ENCODE measurements at regions not wholly inside any gene's neighbourhood (a gene's known extent, or its start where the extent isn't known, plus 50 kb on each side); places are given as distances from the start of the nearest gene placed in this dataset.

GRCh38 chr5:86983208-86983607 is 284.5 kb upstream of the RASA1 start:
- Histone ChIP-seq H3K27me3 (ENCODE audit: low read depth) (no peaks in the 10 kb centered on the region; the same call in 1 of the 2 replicates), H3K4me1 (no peaks in the 10 kb centered on the region)

GRCh38 chr5:86986837-86987236 is 280.8 kb upstream of the RASA1 start:
- Histone ChIP-seq H3K9me3 (no peaks in the 10 kb centered on the region), H3K36me3 (replicated peaks) (no peaks in the 10 kb centered on the region), H3K27me3 (ENCODE audit: low read depth) (no peaks in the 10 kb centered on the region; the same call in 1 of the 2 replicates), H3K4me3 (no peak overlapping the region), H3K4me1 (no peaks in the 10 kb centered on the region)
- in situ Hi-C loops (cut with MboI; ENCODE audit: low sequenced_read_pairs): no loop called here
- no peak for DNase-seq (ENCODE audit: low spot score in 2 of 2)

More at GRCh38 chr5:86983208-86983607, 284.5 kb upstream of the RASA1 start:
- H3K9me3 ChIP-seq: no peaks in the 10 kb centered on the region
- no peaks in the 10 kb centered on the region for H3K36me3 ChIP-seq (replicated peaks)
- no peak overlapping the region for H3K4me3 ChIP-seq
- in situ Hi-C loops (cut with MboI; ENCODE audit: low sequenced_read_pairs): no loop called here
- DNase-seq (ENCODE audit: low spot score in 2 of 2): no peak

GRCh38 chr5:86997516-86997915 is 270.2 kb upstream of the RASA1 start:
- Histone ChIP-seq H3K36me3 (replicated peaks) (no peaks in the 10 kb centered on the region), H3K27me3 (ENCODE audit: low read depth) (no peaks in the 10 kb centered on the region), H3K4me1 (no peaks in the 10 kb centered on the region), H3K4me3 (no peak overlapping the region), H3K9me3 (no peaks in the 10 kb centered on the region)
- in situ Hi-C loops (cut with MboI; ENCODE audit: low sequenced_read_pairs): no loop called here
- no peak for DNase-seq (ENCODE audit: low spot score in 2 of 2)

- no peaks in the 10 kb centered on the region for H3K27me3 ChIP-seq (ENCODE audit: low read depth)
- in situ Hi-C loops (cut with MboI; ENCODE audit: low sequenced_read_pairs): no loop called here
These were observed 267.7 kb upstream of the RASA1 start for GRCh38 chr5:86999951-87000350.

GRCh38 chr5:87002485-87002884 is 265.2 kb upstream of the RASA1 start:
- no peaks in the 10 kb centered on the region for H3K27me3 ChIP-seq (ENCODE audit: low read depth)
- in situ Hi-C loops (cut with MboI; ENCODE audit: low sequenced_read_pairs): no loop called here
- no peaks in the 10 kb centered on the region for H3K4me1 ChIP-seq
- no peaks in the 10 kb centered on the region for H3K9me3 ChIP-seq
- H3K36me3 ChIP-seq (replicated peaks): no peaks in the 10 kb centered on the region
- DNase-seq (ENCODE audit: low spot score in 2 of 2): no peak
- H3K4me3 ChIP-seq: no peak overlapping the region

More at GRCh38 chr5:86999951-87000350, 267.7 kb upstream of the RASA1 start:
- no peaks in the 10 kb centered on the region for H3K4me1 ChIP-seq
- H3K4me3 ChIP-seq: no peak overlapping the region
- no peak for DNase-seq (ENCODE audit: low spot score in 2 of 2)
- no peaks in the 10 kb centered on the region for H3K36me3 ChIP-seq (replicated peaks)
- no peaks in the 10 kb centered on the region for H3K9me3 ChIP-seq

GRCh38 chr5:87004101-87004500 is 263.6 kb upstream of the RASA1 start:
- Histone ChIP-seq H3K4me1 (no peaks in the 10 kb centered on the region), H3K9me3 (no peaks in the 10 kb centered on the region), H3K4me3 (no peak overlapping the region), H3K27me3 (ENCODE audit: low read depth) (no peaks in the 10 kb centered on the region), H3K36me3 (replicated peaks) (no peaks in the 10 kb centered on the region)
- in situ Hi-C loops (cut with MboI; ENCODE audit: low sequenced_read_pairs): no loop called here
- DNase-seq (ENCODE audit: low spot score in 2 of 2): no peak

- Histone ChIP-seq H3K4me1 (no peaks in the 10 kb centered on the region), H3K27me3 (ENCODE audit: low read depth) (no peaks in the 10 kb centered on the region; the same call in 1 of the 2 replicates), H3K4me3 (no peak overlapping the region), H3K36me3 (replicated peaks) (no peaks in the 10 kb centered on the region), H3K9me3 (no peaks in the 10 kb centered on the region)
- in situ Hi-C loops (cut with MboI; ENCODE audit: low sequenced_read_pairs): no loop called here
- no peak for DNase-seq (ENCODE audit: low spot score in 2 of 2)
These were observed 259.9 kb upstream of the RASA1 start for GRCh38 chr5:87007737-87008136.

GRCh38 chr5:87008751-87009560 is 258.7 kb upstream of the RASA1 start:
- H3K36me3 ChIP-seq (replicated peaks): no peaks in the 10 kb centered on the region
- H3K9me3 ChIP-seq: no peaks in the 10 kb centered on the region
- no peaks in the 10 kb centered on the region; the same call in 1 of the 2 replicates for H3K27me3 ChIP-seq (ENCODE audit: low read depth)
- H3K4me3 ChIP-seq: no peak overlapping the region
- in situ Hi-C loops (cut with MboI; ENCODE audit: low sequenced_read_pairs): no loop called here
- DNase-seq (ENCODE audit: low spot score in 2 of 2): no peak
- H3K4me1 ChIP-seq: no peaks in the 10 kb centered on the region

GRCh38 chr5:87010736-87011135 is 256.9 kb upstream of the RASA1 start:
- Histone ChIP-seq H3K4me3 (no peak overlapping the region), H3K4me1 (no peaks in the 10 kb centered on the region), H3K36me3 (replicated peaks) (no peaks in the 10 kb centered on the region), H3K27me3 (ENCODE audit: low read depth) (no peaks in the 10 kb centered on the region; the same call in 1 of the 2 replicates), H3K9me3 (no peaks in the 10 kb centered on the region)
- no peak for DNase-seq (ENCODE audit: low spot score in 2 of 2)
- in situ Hi-C loops (cut with MboI; ENCODE audit: low sequenced_read_pairs): no loop called here

- no peaks in the 10 kb centered on the region for H3K9me3 ChIP-seq
- no peaks in the 10 kb centered on the region for H3K36me3 ChIP-seq (replicated peaks)
- DNase-seq (ENCODE audit: low spot score in 2 of 2): no peak
- no peaks in the 10 kb centered on the region for H3K27me3 ChIP-seq (ENCODE audit: low read depth)
- in situ Hi-C loops (cut with MboI; ENCODE audit: low sequenced_read_pairs): no loop called here
- H3K4me1 ChIP-seq: no peaks in the 10 kb centered on the region
- H3K4me3 ChIP-seq: no peak overlapping the region
These were observed 251.8 kb upstream of the RASA1 start for GRCh38 chr5:87015901-87016300.

GRCh38 chr5:87020099-87020934 is 247.4 kb upstream of the RASA1 start:
- Histone ChIP-seq H3K9me3 (no peaks in the 10 kb centered on the region), H3K27me3 (ENCODE audit: low read depth) (no peaks in the 10 kb centered on the region), H3K36me3 (replicated peaks) (no peaks in the 10 kb centered on the region), H3K4me3 (no peak overlapping the region), H3K4me1 (no peaks in the 10 kb centered on the region)
- no peak for DNase-seq (ENCODE audit: low spot score in 2 of 2)
- in situ Hi-C loops (cut with MboI; ENCODE audit: low sequenced_read_pairs): no loop called here

GRCh38 chr5:87022415-87022814 is 245.3 kb upstream of the RASA1 start:
- in situ Hi-C loops (cut with MboI; ENCODE audit: low sequenced_read_pairs): no loop called here

GRCh38 chr5:87027570-87027969 is 240.1 kb upstream of the RASA1 start:
- Histone ChIP-seq H3K4me1 (no peaks in the 10 kb centered on the region), H3K9me3 (no peaks in the 10 kb centered on the region), H3K36me3 (replicated peaks) (no peaks in the 10 kb centered on the region), H3K4me3 (no peak overlapping the region), H3K27me3 (ENCODE audit: low read depth) (no peaks in the 10 kb centered on the region)
- no peak for DNase-seq (ENCODE audit: low spot score in 2 of 2)
- in situ Hi-C loops (cut with MboI; ENCODE audit: low sequenced_read_pairs): no loop called here

More at GRCh38 chr5:87022415-87022814, 245.3 kb upstream of the RASA1 start:
- Histone ChIP-seq H3K9me3 (no peaks in the 10 kb centered on the region), H3K36me3 (replicated peaks) (no peaks in the 10 kb centered on the region), H3K4me3 (no peak overlapping the region), H3K4me1 (no peaks in the 10 kb centered on the region), H3K27me3 (ENCODE audit: low read depth) (no peaks in the 10 kb centered on the region)
- DNase-seq (ENCODE audit: low spot score in 2 of 2): no peak

- in situ Hi-C loops (cut with MboI; ENCODE audit: low sequenced_read_pairs): no loop called here
These were observed 237.7 kb upstream of the RASA1 start for GRCh38 chr5:87029951-87030350.

More at GRCh38 chr5:87029951-87030350, 237.7 kb upstream of the RASA1 start:
- no peak for DNase-seq (ENCODE audit: low spot score in 2 of 2)
- Histone ChIP-seq H3K4me1 (no peaks in the 10 kb centered on the region), H3K27me3 (ENCODE audit: low read depth) (no peaks in the 10 kb centered on the region), H3K4me3 (no peak overlapping the region), H3K36me3 (replicated peaks) (no peaks in the 10 kb centered on the region), H3K9me3 (no peaks in the 10 kb centered on the region)

Data from HAP-1 (cell line).